ENCODE measurements at regions not wholly inside any gene's neighbourhood (a gene's known extent, or its start where the extent isn't known, plus 50 kb on each side); places are given as distances from the start of the nearest gene placed in this dataset.

GRCh38 chr1:192011525-192011924, 146.7 kb upstream of the RGS18 start:
- Histone ChIP-seq H3K9me3 (ENCODE audit: low read length) (no peaks in the 10 kb centered on the region), H3K9ac (ENCODE audit: insufficient read depth, low read depth, low read length) (no peak overlapping the region), H3K4me1 (ENCODE audit: insufficient read depth, low read length) (no peaks in the 10 kb centered on the region), H3K79me2 (ENCODE audit: insufficient read depth, low read length) (no peaks in the 10 kb centered on the region), H3K4me3 (replicated peaks in 1 of 3; ENCODE audit: insufficient read depth in 1 of 3, low read depth in 2 of 3, low read length in 3 of 3) (no peak overlapping the region), H3K27me3 (ENCODE audit: control insufficient read depth in 1 of 2, insufficient read depth in 2 of 2, low read length in 2 of 2) (no peaks in the 10 kb centered on the region), H2AFZ (ENCODE audit: low read length) (no peak overlapping the region), H3K27ac (ENCODE audit: extremely low read length, insufficient read depth, low read length) (no peak overlapping the region), H3K36me3 (replicated peaks in 1 of 2; ENCODE audit: control insufficient read depth in 1 of 2, insufficient read depth in 2 of 2, low read length in 2 of 2) (no peaks in the 10 kb centered on the region), H3K4me2 (ENCODE audit: low read depth, low read length) (no peak overlapping the region), H4K20me1 (ENCODE audit: insufficient read depth, low read length) (no peaks in the 10 kb centered on the region)
- ATAC-seq (no peak), DNase-seq (ENCODE audit: low spot score) (no peak), FAIRE-seq (no peak)
- intact Hi-C loops (cut with micrococcal nuclease; ENCODE audit: unreplicated experiment), result no loop called here
- WGBS (ENCODE audit: low lambda C conversion rate), result 48% methylated on average over 11 of the region's 11 CpGs
- no TSS peak for BruUV-seq (replicated peaks)
- in situ Hi-C loops (cut with HindIII; ENCODE audit: extremely low pct_ligation_motif_present, low pct_unique_long_range_greater_than_20kb), result no loop called here
- TF ChIP-seq ELF4 (CRISPR knock-in tag; IDR thresholded peaks at IDR 0.05; ENCODE audit: borderline replicate concordance), result no peak
- TF ChIP-seq ZBTB3 (CRISPR knock-in tag; IDR thresholded peaks at IDR 0.05; ENCODE audit: borderline replicate concordance, low read depth), result no peak
- no peak for TF ChIP-seq CHD4 (IDR thresholded peaks at IDR 0.05; ENCODE audit: borderline replicate concordance, low read length)
- TF ChIP-seq, protein P1, sequence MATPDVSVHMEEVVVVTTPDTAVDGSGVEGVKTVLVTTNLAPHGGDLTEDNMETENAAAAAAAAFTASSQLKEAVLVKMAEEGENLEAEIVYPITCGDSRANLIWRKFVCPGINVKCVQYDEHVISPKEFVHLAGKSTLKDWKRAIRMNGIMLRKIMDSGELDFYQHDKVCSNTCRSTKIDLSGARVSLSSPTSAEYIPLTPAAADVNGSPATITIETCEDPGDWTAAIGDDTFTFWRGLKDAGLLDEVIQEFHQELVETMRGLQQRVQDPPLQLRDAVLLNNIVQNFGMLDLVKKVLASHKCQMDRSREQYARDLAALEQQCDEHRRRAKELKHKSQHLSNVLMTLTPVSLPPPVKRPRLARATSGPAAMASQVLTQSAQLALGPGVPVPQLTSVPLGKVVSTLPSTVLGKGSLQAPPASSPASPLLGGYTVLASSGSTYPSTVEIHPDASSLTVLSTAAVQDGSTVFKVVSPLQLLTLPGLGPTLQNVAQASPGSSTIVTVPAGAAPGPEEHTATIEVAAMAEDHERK (CRISPR knock-in tag; IDR thresholded peaks at IDR 0.05; ENCODE audit: low read depth), result no peak
- TF ChIP-seq HMG20B (CRISPR knock-in tag; conservative IDR thresholded peaks at IDR 0.05), result no peak
- TF ChIP-seq MAFF (IDR thresholded peaks at IDR 0.05; ENCODE audit: low read depth, low read length), result no peak
- no peak for TF ChIP-seq NCOA2 (CRISPR knock-in tag; IDR thresholded peaks at IDR 0.05)
- no peak for TF ChIP-seq ZNF597 (CRISPR knock-in tag; IDR thresholded peaks at IDR 0.05)
- TF ChIP-seq, protein P2, sequence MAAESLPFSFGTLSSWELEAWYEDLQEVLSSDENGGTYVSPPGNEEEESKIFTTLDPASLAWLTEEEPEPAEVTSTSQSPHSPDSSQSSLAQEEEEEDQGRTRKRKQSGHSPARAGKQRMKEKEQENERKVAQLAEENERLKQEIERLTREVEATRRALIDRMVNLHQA (CRISPR knock-in tag; IDR thresholded peaks at IDR 0.05), result no peak
- CTCF ChIA-PET (ENCODE audit: low intra/inter-chr PET ratio, low total read pairs), result no interaction called here
- POLR2A ChIA-PET, result no interaction called here

Measured in HepG2 (cell line).